Mammary epithelial cell (primary cell): ENCODE measurements at regions not wholly inside any gene's neighbourhood (a gene's known extent, or its start where the extent isn't known, plus 50 kb on each side); places are given as distances from the start of the nearest gene placed in this dataset.

Source experiments
- CTCF ChIP-seq, 2 donors: IDR thresholded peaks in 1 of 2; conservative IDR thresholded peaks in 1 of 2; 2 replicates each; pipeline ENCODE4 v1.5.1; 2011 to 2012; ENCODE audit warnings: inconsistent platforms in 2 of 2, low read length in 2 of 2, mild to moderate bottlenecking in 2 of 2, control low read depth in 1 of 2, low read depth in 1 of 2; ENCODE audit not compliant: insufficient read depth in 1 of 2; ENCODE audit errors: extremely low read depth in 1 of 2
- EZH2 ChIP-seq: IDR thresholded peaks from 2 replicates; pipeline ENCODE4 v1.6.1; 2012; ENCODE audit warnings: low read length, inconsistent platforms, borderline replicate concordance

- TF ChIP-seq CTCF (conservative IDR thresholded peaks at IDR 0.05 in 1 of 2, IDR thresholded peaks at IDR 0.05 in 1 of 2; ENCODE audit: extremely low read depth in 1 of 2, insufficient read depth in 1 of 2, low read depth in 1 of 2, low read length in 2 of 2) (no peak), EZH2 (no peak)
These were observed 228.9 kb upstream of the CD180 start for GRCh38 chr5:67425514-67425913.
